CD4-positive, alpha-beta T cell (primary cell): ENCODE measurements at regions not wholly inside any gene's neighbourhood (a gene's known extent, or its start where the extent isn't known, plus 50 kb on each side); places are given as distances from the start of the nearest gene placed in this dataset.

Experiments
- ATAC-seq: fragments of 200-7000 bp; cut with Tn5 transposase; one replicate; pipeline ENCODE4 v1.10.0; 2022; ENCODE audit warnings: mild to moderate bottlenecking; ENCODE audit not compliant: poor library complexity
- CTCF ChIA-PET: fragments of 350-600 bp; sonication (Branson Sonifier 250); formaldehyde crosslinking; loops from one replicate; lab custom pipeline; 2021; ENCODE audit warnings: antibody characterized with exemption, inconsistent platforms; lab: Charles Lee
- POLR2A ChIA-PET: fragments of 350-600 bp; sonication (Branson Sonifier 250); formaldehyde crosslinking; loops from one replicate; lab custom pipeline; 2021; ENCODE audit warnings: antibody characterized with exemption, inconsistent platforms; lab: Charles Lee
- DNase-seq, 14 experiments: peaks; one replicate each; pipeline ENCODE4 v3.0.0-alpha.2; 2013 to 2020; ENCODE audit warnings: mixed read lengths in 2 of 14
- H3K27ac ChIP-seq, 2 donors: one replicate each; pipeline versions ENCODE4 v1.5.1 to v1.7.0; 2013; ENCODE audit warnings: low read length in 2 of 2, low read depth in 1 of 2, mild to moderate bottlenecking in 1 of 2
- H3K27me3 ChIP-seq, 2 experiments: 1 replicate in 1 of 2; 2 replicates in 1 of 2; pipeline versions ENCODE4 v1.6.1 to v1.7.0; 2013; ENCODE audit warnings: low read length in 2 of 2, control low read depth in 1 of 2, mild to moderate bottlenecking in 1 of 2, moderate library complexity in 1 of 2; ENCODE audit not compliant: insufficient read depth in 2 of 2, control insufficient read depth in 1 of 2
- H3K36me3 ChIP-seq: one replicate; pipeline ENCODE4 v1.6.1; 2013; ENCODE audit warnings: low read length, control low read depth; ENCODE audit not compliant: insufficient read depth
- H3K4me1 ChIP-seq: one replicate; pipeline ENCODE4 v1.6.1; 2013; ENCODE audit warnings: low read length, control low read depth; ENCODE audit not compliant: insufficient read depth
- H3K4me3 ChIP-seq: one replicate; pipeline ENCODE4 v1.5.1; 2013; ENCODE audit warnings: mild to moderate bottlenecking, low read length, moderate library complexity
- H3K9me3 ChIP-seq, 2 experiments: 1 replicate in 1 of 2; 2 replicates in 1 of 2; pipeline versions ENCODE4 v1.6.1 to v1.7.0; 2013; ENCODE audit warnings: low read length in 2 of 2, mild to moderate bottlenecking in 2 of 2, control low read depth in 1 of 2, moderate library complexity in 1 of 2; ENCODE audit not compliant: control insufficient read depth in 1 of 2, insufficient read depth in 1 of 2
- H3K27ac Mint-ChIP-seq: one replicate; pipeline ENCODE4 v1.8.0; 2020; ENCODE audit warnings: mixed read lengths
- H3K27me3 Mint-ChIP-seq: one replicate; pipeline ENCODE4 v1.8.0; 2021; ENCODE audit warnings: mixed read lengths
- H3K36me3 Mint-ChIP-seq: one replicate; pipeline ENCODE4 v1.8.0; 2021; ENCODE audit warnings: low read depth, mixed read lengths
- H3K4me1 Mint-ChIP-seq: one replicate; pipeline ENCODE4 v1.8.0; 2021; ENCODE audit warnings: low read depth, mixed read lengths
- H3K4me3 Mint-ChIP-seq: one replicate; pipeline ENCODE4 v1.8.0; 2020; ENCODE audit warnings: mild to moderate bottlenecking, mixed read lengths
- H3K9me3 Mint-ChIP-seq: one replicate; pipeline ENCODE4 v1.8.0; 2020; ENCODE audit warnings: mixed read lengths
- CTCF ChIP-seq: fragments of 200-600 bp; IDR thresholded peaks from one replicate; pipeline ENCODE4 v1.8.0; 2022; ENCODE audit warnings: antibody characterized with exemption, mild to moderate bottlenecking
- intact Hi-C, 2 experiments: fragments of 100-400 bp; cut with DNase I in 1 of 2; cut with micrococcal nuclease in 1 of 2; formaldehyde crosslinking; loops; one replicate each; pipeline versions ENCODE4 v1.15.1 to v1.9.0; 2023 to 2025; cut with DNase I, micrococcal nuclease

GRCh38 chr9:84177407-84177806 is 163.2 kb downstream of the SLC28A3 start:
- no peak overlapping the region for H3K4me3 ChIP-seq
- DNase-seq: no peak
- peaks cover 0 to 4% of the 10 kb centered on the region in 2 experiments for H3K27me3 ChIP-seq
- no peak overlapping the region for H3K27ac ChIP-seq
- no peak overlapping the region for H3K27ac Mint-ChIP-seq
- POLR2A ChIA-PET: no interaction called here
- H3K4me3 Mint-ChIP-seq: no peak overlapping the region
- H3K36me3 ChIP-seq: no peaks in the 10 kb centered on the region
- CTCF ChIA-PET: no interaction called here
- no peaks in the 10 kb centered on the region for H3K36me3 Mint-ChIP-seq
- no peak for ATAC-seq
- H3K4me1 Mint-ChIP-seq: no peaks in the 10 kb centered on the region
- no peaks in the 10 kb centered on the region for H3K9me3 ChIP-seq
- no peak for TF ChIP-seq CTCF
- H3K27me3 Mint-ChIP-seq: peaks cover 24% of the 10 kb centered on the region
- no peaks in the 10 kb centered on the region for H3K4me1 ChIP-seq
- no peaks in the 10 kb centered on the region for H3K9me3 Mint-ChIP-seq
- intact Hi-C loops: no loop called here

GRCh38 chr9:84179531-84179930 is 161.0 kb downstream of the SLC28A3 start:
- no peak for ATAC-seq
- Mint-ChIP-seq H3K9me3 (no peaks in the 10 kb centered on the region), H3K27me3 (peaks cover 24% of the 10 kb centered on the region), H3K4me3 (no peak overlapping the region), H3K4me1 (no peaks in the 10 kb centered on the region), H3K36me3 (no peaks in the 10 kb centered on the region), H3K27ac (no peak overlapping the region)
- TF ChIP-seq CTCF: no peak
- intact Hi-C loops: no loop called here
- Histone ChIP-seq H3K9me3 (no peaks in the 10 kb centered on the region), H3K4me3 (no peak overlapping the region), H3K27ac (no peak overlapping the region), H3K4me1 (no peaks in the 10 kb centered on the region), H3K27me3 (peaks cover 0 to 4% of the 10 kb centered on the region in 2 experiments), H3K36me3 (no peaks in the 10 kb centered on the region)
- POLR2A ChIA-PET: no interaction called here
- no peak for DNase-seq
- CTCF ChIA-PET: no interaction called here

- POLR2A ChIA-PET: no interaction called here
- Mint-ChIP-seq H3K9me3 (no peaks in the 10 kb centered on the region), H3K4me1 (no peaks in the 10 kb centered on the region), H3K36me3 (no peaks in the 10 kb centered on the region), H3K27me3 (peaks cover 22% of the 10 kb centered on the region), H3K4me3 (no peak overlapping the region), H3K27ac (no peak overlapping the region)
- CTCF ChIA-PET: no interaction called here
- Histone ChIP-seq H3K9me3 (no peaks in the 10 kb centered on the region), H3K36me3 (no peaks in the 10 kb centered on the region), H3K27ac (no peak overlapping the region), H3K27me3 (peaks cover 0 to 6% of the 10 kb centered on the region in 2 experiments), H3K4me3 (no peak overlapping the region), H3K4me1 (no peaks in the 10 kb centered on the region)
- intact Hi-C loops: no loop called here
- no peak for ATAC-seq
- TF ChIP-seq CTCF: no peak
- DNase-seq: no peak
These were observed 153.5 kb downstream of the SLC28A3 start for GRCh38 chr9:84187090-84187489.
